ENCODE measurements at regions not wholly inside any gene's neighbourhood (a gene's known extent, or its start where the extent isn't known, plus 50 kb on each side); places are given as distances from the start of the nearest gene placed in this dataset.

DNA sequence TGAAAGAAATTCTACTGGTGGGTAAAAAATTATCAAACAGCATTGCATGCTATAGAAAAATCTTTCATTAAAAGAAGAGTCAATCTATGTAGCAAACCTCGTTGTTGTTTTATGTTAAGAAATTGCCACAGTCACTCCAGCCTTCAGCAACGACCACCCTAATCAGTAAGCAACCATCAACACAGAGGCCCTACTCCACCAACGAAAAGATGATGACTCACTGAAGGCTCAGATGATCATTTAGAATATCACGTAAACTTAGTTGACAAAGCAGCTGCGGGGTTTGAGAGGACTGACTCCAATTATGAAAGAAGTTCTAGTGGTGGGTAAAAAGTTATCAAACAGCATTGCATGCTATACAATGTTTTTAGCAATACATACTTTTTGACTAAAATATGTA is 242.6 kb downstream of the DRD1 start:
- peaks cover 0 to 7% (median 0%) of the 10 kb centered on the region in 5 experiments for H3K27me3 ChIP-seq (replicated peaks in 2 of 5; ENCODE audit: control insufficient read depth in 4 of 5, insufficient read depth in 5 of 5, low read length in 4 of 5)
- H3K27ac ChIP-seq (ENCODE audit: insufficient read depth in 1 of 2, low read depth in 1 of 2, low read length in 2 of 2, poor library complexity in 1 of 2, severe bottlenecking in 2 of 2): no peak overlapping the region
- POLR2A ChIA-PET: no interaction called here
- no peak for DNase-seq
- H3K4me1 ChIP-seq (ENCODE audit: control extremely low read depth in 1 of 4, control insufficient read depth in 4 of 4, insufficient read depth in 4 of 4, low read length in 3 of 4): no peaks in the 10 kb centered on the region
- H3K36me3 ChIP-seq (ENCODE audit: control insufficient read depth in 4 of 4, insufficient read depth in 4 of 4, low read length in 3 of 4): no peaks in the 10 kb centered on the region
- 90% methylated on average over 2 of the region's 5 CpGs for WGBS (ENCODE audit: insufficient coverage)
- H3K9me3 ChIP-seq (ENCODE audit: control extremely low read depth in 1 of 5, control insufficient read depth in 4 of 5, insufficient read depth in 2 of 5, low read depth in 1 of 5, low read length in 4 of 5): no peaks in the 10 kb centered on the region
- CTCF ChIA-PET: no interaction called here
- no peak overlapping the region for H3K4me3 ChIP-seq (ENCODE audit: control insufficient read depth in 1 of 7, extremely low read depth in 1 of 7, insufficient read depth in 4 of 7, low read depth in 2 of 7, low read length in 6 of 7)

DNA sequence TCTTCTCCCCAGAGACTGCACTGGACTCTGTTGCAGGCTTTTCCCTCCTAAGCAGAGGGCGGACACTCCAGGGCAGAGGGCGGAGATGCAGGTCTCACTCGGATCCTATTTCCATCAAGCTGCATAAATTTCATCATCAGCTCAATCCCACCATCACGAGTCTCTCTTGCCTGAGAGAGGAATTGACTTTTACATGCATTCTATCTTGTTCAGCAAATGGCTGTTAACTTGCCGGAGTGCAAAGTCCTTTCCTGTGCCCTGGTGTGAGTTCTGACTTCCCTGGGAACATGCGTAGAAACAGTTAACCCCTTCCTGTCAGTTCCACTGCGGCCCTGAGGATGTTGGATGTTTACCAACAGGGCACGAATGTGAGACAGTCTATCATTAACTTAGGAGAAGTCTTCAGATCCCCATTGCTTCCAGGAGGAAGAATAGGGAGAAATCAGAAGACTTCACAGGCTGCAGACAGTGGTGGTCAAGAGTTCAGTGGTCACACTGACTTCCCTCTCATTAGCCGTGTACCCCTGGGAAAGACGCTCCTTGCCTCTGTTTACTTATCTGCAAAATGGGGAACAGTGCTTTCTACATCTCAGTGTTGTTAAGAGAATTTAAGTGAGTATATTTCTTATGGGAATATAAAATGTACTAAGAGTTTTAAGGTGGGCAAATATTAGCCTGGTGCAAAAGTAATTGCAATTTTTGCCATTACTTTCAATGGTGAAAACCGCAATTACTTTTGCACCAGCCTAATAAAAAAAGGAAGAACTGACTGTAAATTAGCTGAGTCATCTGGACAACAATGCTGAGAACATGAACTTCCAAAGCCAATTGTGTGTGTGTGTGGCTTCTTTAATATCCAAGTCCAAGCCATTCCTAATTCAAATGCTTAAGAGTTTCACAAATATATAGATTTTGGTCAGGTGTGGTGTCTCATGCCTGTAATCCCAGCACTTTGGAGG is 248.0 kb downstream of the DRD1 start:
- H3K36me3 ChIP-seq (ENCODE audit: control insufficient read depth in 4 of 4, insufficient read depth in 4 of 4, low read length in 3 of 4): no peaks in the 10 kb centered on the region
- peaks cover 0 to 6% (median 1%) of the 10 kb centered on the region in 5 experiments for H3K9me3 ChIP-seq (ENCODE audit: control extremely low read depth in 1 of 5, control insufficient read depth in 4 of 5, insufficient read depth in 2 of 5, low read depth in 1 of 5, low read length in 4 of 5)
- no peak overlapping the region for H3K27ac ChIP-seq (ENCODE audit: insufficient read depth in 1 of 2, low read depth in 1 of 2, low read length in 2 of 2, poor library complexity in 1 of 2, severe bottlenecking in 2 of 2)
- H3K4me3 ChIP-seq (ENCODE audit: control insufficient read depth in 1 of 7, extremely low read depth in 1 of 7, insufficient read depth in 4 of 7, low read depth in 2 of 7, low read length in 6 of 7): no peak overlapping the region
- ChIA-PET CTCF (no interaction called here), POLR2A (no interaction called here)
- H3K4me1 ChIP-seq (ENCODE audit: control extremely low read depth in 1 of 4, control insufficient read depth in 4 of 4, insufficient read depth in 4 of 4, low read length in 3 of 4): no peaks in the 10 kb centered on the region
- peaks cover 0 to 4% (median 0%) of the 10 kb centered on the region in 5 experiments for H3K27me3 ChIP-seq (replicated peaks in 2 of 5; ENCODE audit: control insufficient read depth in 4 of 5, insufficient read depth in 5 of 5, low read length in 4 of 5)
- DNase-seq: peak in 2 of 3 donors; percentile 1 to 2
- 50% methylated on average over 9 of the region's 11 CpGs for whole genome bisulfite sequencing (ENCODE audit: insufficient coverage)

DNA sequence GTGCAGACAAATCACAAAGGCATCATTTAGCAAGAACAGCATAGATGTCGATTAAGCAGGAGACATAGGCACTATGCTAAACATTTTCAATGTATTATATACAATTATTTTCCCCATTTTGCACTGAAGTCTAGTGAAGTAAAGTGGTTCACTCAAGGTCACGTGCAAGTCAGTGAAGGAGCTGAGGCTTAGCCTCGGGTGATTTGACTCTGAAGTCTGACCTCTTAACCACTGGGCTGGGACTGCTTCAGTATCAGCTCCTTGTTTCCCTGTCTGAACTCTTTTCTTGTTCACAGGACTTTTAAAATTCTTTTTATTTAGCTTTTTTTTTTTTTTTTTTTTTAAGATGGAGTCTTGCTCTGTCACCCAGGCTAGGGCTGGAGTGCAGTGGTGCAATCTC is 262.7 kb downstream of the DRD1 start:
- ChIA-PET CTCF (no interaction called here), POLR2A (interaction anchor here (0.6 kb wide), 1 partner anchor 44 kb away, joined by 4 read pairs; no protein-coding TSS in a partner anchor)
- Histone ChIP-seq H3K36me3 (ENCODE audit: control insufficient read depth in 4 of 4, insufficient read depth in 4 of 4, low read length in 3 of 4) (no peaks in the 10 kb centered on the region), H3K4me3 (ENCODE audit: control insufficient read depth in 1 of 7, extremely low read depth in 1 of 7, insufficient read depth in 4 of 7, low read depth in 2 of 7, low read length in 6 of 7) (no peak overlapping the region), H3K4me1 (ENCODE audit: control extremely low read depth in 1 of 4, control insufficient read depth in 4 of 4, insufficient read depth in 4 of 4, low read length in 3 of 4) (no peaks in the 10 kb centered on the region), H3K9me3 (ENCODE audit: control extremely low read depth in 1 of 5, control insufficient read depth in 4 of 5, insufficient read depth in 2 of 5, low read depth in 1 of 5, low read length in 4 of 5) (no peaks in the 10 kb centered on the region), H3K27ac (ENCODE audit: insufficient read depth in 1 of 2, low read depth in 1 of 2, low read length in 2 of 2, poor library complexity in 1 of 2, severe bottlenecking in 2 of 2) (no peak overlapping the region), H3K27me3 (replicated peaks in 2 of 5; ENCODE audit: control insufficient read depth in 4 of 5, insufficient read depth in 5 of 5, low read length in 4 of 5) (no peaks in the 10 kb centered on the region)
- 93% methylated on average over 2 of the region's 3 CpGs for WGBS (ENCODE audit: insufficient coverage)
- no peak for DNase-seq

DNA sequence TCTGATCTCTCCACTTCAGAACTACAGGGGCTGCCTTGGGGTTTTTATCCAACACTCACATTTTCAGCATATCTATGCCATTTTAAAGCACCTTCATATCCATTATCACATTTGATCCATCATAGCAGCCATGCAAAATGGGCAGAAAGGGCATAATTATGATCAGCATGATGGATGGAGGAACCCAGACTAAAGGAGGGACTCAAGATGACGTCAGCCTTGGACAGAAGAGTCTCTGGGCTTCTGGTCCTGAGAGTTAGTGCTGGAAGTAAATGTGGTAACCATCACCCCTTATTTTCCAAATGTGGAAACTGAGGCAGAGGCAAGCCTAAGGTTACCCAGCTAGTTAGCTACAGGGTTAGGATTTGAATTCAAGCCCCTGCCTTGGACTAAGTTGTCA is 273.1 kb downstream of the DRD1 start:
- no CpG with 5 or more reads among the region's 1 CpG for WGBS (ENCODE audit: insufficient coverage)
- H3K27me3 ChIP-seq (replicated peaks in 2 of 5; ENCODE audit: control insufficient read depth in 4 of 5, insufficient read depth in 5 of 5, low read length in 4 of 5): peaks cover 0 to 1% (median 0%) of the 10 kb centered on the region in 5 experiments
- H3K4me3 ChIP-seq (ENCODE audit: control insufficient read depth in 1 of 7, extremely low read depth in 1 of 7, insufficient read depth in 4 of 7, low read depth in 2 of 7, low read length in 6 of 7): no peak overlapping the region
- H3K27ac ChIP-seq (ENCODE audit: insufficient read depth in 1 of 2, low read depth in 1 of 2, low read length in 2 of 2, poor library complexity in 1 of 2, severe bottlenecking in 2 of 2): no peak overlapping the region
- no peaks in the 10 kb centered on the region for H3K36me3 ChIP-seq (ENCODE audit: control insufficient read depth in 4 of 4, insufficient read depth in 4 of 4, low read length in 3 of 4)
- H3K4me1 ChIP-seq (ENCODE audit: control extremely low read depth in 1 of 4, control insufficient read depth in 4 of 4, insufficient read depth in 4 of 4, low read length in 3 of 4): no peaks in the 10 kb centered on the region
- ChIA-PET CTCF (no interaction called here), POLR2A (no interaction called here)
- no peaks in the 10 kb centered on the region for H3K9me3 ChIP-seq (ENCODE audit: control extremely low read depth in 1 of 5, control insufficient read depth in 4 of 5, insufficient read depth in 2 of 5, low read depth in 1 of 5, low read length in 4 of 5)
- DNase-seq: no peak

DNA sequence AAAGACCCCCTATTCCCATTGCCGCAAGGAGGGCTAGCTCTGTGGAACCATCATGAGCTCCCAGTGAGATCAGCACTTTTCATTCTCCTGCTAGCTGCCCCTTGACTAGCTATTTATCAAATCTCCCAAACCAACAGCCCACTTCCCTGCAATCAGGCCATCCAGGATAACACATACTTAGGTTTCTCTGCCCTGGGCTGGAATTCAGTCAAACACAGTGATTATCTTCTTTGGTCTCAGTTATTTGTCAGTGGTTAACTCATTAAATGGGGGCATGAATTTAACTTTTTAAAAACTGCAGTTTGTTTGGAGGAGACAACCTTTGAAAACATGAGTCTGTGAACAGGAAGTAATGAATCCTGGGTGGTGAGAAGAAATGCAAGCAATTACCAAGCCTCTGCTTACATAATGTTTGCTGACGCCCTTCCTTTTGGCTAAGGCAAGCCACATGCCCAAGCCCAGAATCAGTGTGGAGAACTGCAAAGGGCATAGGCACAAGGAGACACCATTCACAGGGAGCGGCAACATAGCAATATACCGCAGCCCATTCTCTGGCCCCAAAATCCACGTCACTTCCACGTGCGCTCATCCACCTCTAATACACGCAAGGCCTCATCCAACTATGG is 275.0 kb downstream of the DRD1 start:
- no peak overlapping the region for H3K4me3 ChIP-seq (ENCODE audit: control insufficient read depth in 1 of 7, extremely low read depth in 1 of 7, insufficient read depth in 4 of 7, low read depth in 2 of 7, low read length in 6 of 7)
- whole genome bisulfite sequencing (ENCODE audit: insufficient coverage): 87% methylated on average over 6 of the region's 8 CpGs
- H3K36me3 ChIP-seq (ENCODE audit: control insufficient read depth in 4 of 4, insufficient read depth in 4 of 4, low read length in 3 of 4): no peaks in the 10 kb centered on the region
- H3K27ac ChIP-seq (ENCODE audit: insufficient read depth in 1 of 2, low read depth in 1 of 2, low read length in 2 of 2, poor library complexity in 1 of 2, severe bottlenecking in 2 of 2): no peak overlapping the region
- POLR2A ChIA-PET: no interaction called here
- CTCF ChIA-PET: no interaction called here
- no peaks in the 10 kb centered on the region for H3K4me1 ChIP-seq (ENCODE audit: control extremely low read depth in 1 of 4, control insufficient read depth in 4 of 4, insufficient read depth in 4 of 4, low read length in 3 of 4)
- H3K27me3 ChIP-seq (replicated peaks in 2 of 5; ENCODE audit: control insufficient read depth in 4 of 5, insufficient read depth in 5 of 5, low read length in 4 of 5): peaks cover 0 to 1% (median 0%) of the 10 kb centered on the region in 5 experiments
- DNase-seq: no peak
- no peaks in the 10 kb centered on the region for H3K9me3 ChIP-seq (ENCODE audit: control extremely low read depth in 1 of 5, control insufficient read depth in 4 of 5, insufficient read depth in 2 of 5, low read depth in 1 of 5, low read length in 4 of 5)

DNA sequence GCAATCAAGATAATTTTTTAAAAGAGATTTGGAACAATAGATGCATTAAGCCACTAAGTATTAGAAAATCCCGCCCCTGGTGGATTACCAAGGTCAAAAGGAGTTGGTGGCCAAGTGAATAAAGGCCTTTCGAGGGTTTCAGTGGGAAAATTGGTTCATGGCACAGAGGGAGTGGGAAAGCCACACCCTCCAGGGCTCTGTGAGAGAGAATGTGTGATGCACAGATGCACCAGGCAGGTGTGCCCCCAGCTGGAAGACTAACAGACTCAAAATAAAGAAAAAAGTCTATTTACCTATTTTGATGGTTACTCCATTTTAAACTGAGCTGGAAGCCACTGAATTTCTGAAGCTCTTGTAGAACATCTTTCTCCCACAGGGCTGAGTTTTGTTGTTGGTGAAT is 278.0 kb downstream of the DRD1 start:
- H3K9me3 ChIP-seq (ENCODE audit: control extremely low read depth in 1 of 5, control insufficient read depth in 4 of 5, insufficient read depth in 2 of 5, low read depth in 1 of 5, low read length in 4 of 5): no peaks in the 10 kb centered on the region
- no peaks in the 10 kb centered on the region for H3K4me1 ChIP-seq (ENCODE audit: control extremely low read depth in 1 of 4, control insufficient read depth in 4 of 4, insufficient read depth in 4 of 4, low read length in 3 of 4)
- WGBS (ENCODE audit: insufficient coverage): 90% methylated on average over 2 of the region's 2 CpGs
- CTCF ChIA-PET: no interaction called here
- H3K36me3 ChIP-seq (ENCODE audit: control insufficient read depth in 4 of 4, insufficient read depth in 4 of 4, low read length in 3 of 4): no peaks in the 10 kb centered on the region
- POLR2A ChIA-PET: no interaction called here
- no peaks in the 10 kb centered on the region for H3K27me3 ChIP-seq (replicated peaks in 2 of 5; ENCODE audit: control insufficient read depth in 4 of 5, insufficient read depth in 5 of 5, low read length in 4 of 5)
- DNase-seq: no peak
- H3K4me3 ChIP-seq (ENCODE audit: control insufficient read depth in 1 of 7, extremely low read depth in 1 of 7, insufficient read depth in 4 of 7, low read depth in 2 of 7, low read length in 6 of 7): no peak overlapping the region
- no peak overlapping the region for H3K27ac ChIP-seq (ENCODE audit: insufficient read depth in 1 of 2, low read depth in 1 of 2, low read length in 2 of 2, poor library complexity in 1 of 2, severe bottlenecking in 2 of 2)

DNA sequence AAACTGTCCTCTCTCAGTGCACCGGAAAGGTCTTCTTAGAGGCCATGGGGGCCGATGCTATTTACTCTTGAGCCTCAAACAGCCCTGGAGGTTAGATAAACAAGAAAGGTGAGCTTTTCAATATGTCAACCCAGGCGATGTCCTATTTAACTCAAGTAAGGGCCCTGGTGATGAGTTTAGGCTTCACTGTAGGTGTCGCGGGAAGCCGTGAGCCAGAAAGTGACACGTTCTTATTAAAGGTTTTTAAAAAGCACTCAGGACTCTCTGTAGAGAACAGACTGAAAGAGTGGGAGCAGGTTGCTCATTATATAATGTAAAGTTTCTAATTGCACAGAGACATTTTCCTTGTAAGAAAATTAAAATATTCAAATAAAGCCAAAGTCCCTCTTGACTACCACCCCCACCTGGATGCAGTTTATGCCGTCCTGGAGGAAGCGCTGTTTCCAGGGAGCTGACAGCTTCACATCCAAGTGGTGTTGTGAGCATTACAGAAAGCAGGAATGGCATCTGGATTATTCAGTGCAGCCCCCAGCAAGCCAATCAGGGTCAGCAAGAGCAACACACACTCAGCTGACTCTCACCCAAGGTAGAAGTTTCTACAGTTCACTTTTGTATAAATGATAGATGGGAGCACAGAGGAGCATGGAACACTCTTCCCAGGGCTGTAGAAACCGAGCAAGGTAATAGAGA is 280.3 kb downstream of the DRD1 start:
- no peak overlapping the region for H3K4me3 ChIP-seq (ENCODE audit: control insufficient read depth in 1 of 7, extremely low read depth in 1 of 7, insufficient read depth in 4 of 7, low read depth in 2 of 7, low read length in 6 of 7)
- CTCF ChIA-PET: no interaction called here
- 90% methylated on average over 8 of the region's 10 CpGs for WGBS (ENCODE audit: insufficient coverage)
- POLR2A ChIA-PET: no interaction called here
- no peak for DNase-seq
- H3K36me3 ChIP-seq (ENCODE audit: control insufficient read depth in 4 of 4, insufficient read depth in 4 of 4, low read length in 3 of 4): no peaks in the 10 kb centered on the region
- no peaks in the 10 kb centered on the region for H3K4me1 ChIP-seq (ENCODE audit: control extremely low read depth in 1 of 4, control insufficient read depth in 4 of 4, insufficient read depth in 4 of 4, low read length in 3 of 4)
- H3K27me3 ChIP-seq (replicated peaks in 2 of 5; ENCODE audit: control insufficient read depth in 4 of 5, insufficient read depth in 5 of 5, low read length in 4 of 5): peaks cover 0 to 2% (median 0%) of the 10 kb centered on the region in 5 experiments
- H3K9me3 ChIP-seq (ENCODE audit: control extremely low read depth in 1 of 5, control insufficient read depth in 4 of 5, insufficient read depth in 2 of 5, low read depth in 1 of 5, low read length in 4 of 5): no peaks in the 10 kb centered on the region
- H3K27ac ChIP-seq (ENCODE audit: insufficient read depth in 1 of 2, low read depth in 1 of 2, low read length in 2 of 2, poor library complexity in 1 of 2, severe bottlenecking in 2 of 2): no peak overlapping the region
